ENCODE measurements at regions not wholly inside any gene's neighbourhood (a gene's known extent, or its start where the extent isn't known, plus 50 kb on each side); places are given as distances from the start of the nearest gene placed in this dataset.

- H3K27ac Mint-ChIP-seq: no peak overlapping the region
- H3K27me3 Mint-ChIP-seq (ENCODE audit: low read depth in 3 of 3): peaks cover 0 to 5% (median 4%) of the 10 kb centered on the region in 3 donors
- H3K4me3 Mint-ChIP-seq: no peak overlapping the region
- Histone ChIP-seq H3K9me3 (replicated peaks in 1 of 2; ENCODE audit: control insufficient read depth in 1 of 2, insufficient read depth in 1 of 2, low read length in 2 of 2) (no peaks in the 10 kb centered on the region), H3K36me3 (replicated peaks in 1 of 2; ENCODE audit: control insufficient read depth in 1 of 2, insufficient read depth in 2 of 2, low read length in 2 of 2) (no peaks in the 10 kb centered on the region), H3K4me1 (ENCODE audit: control insufficient read depth in 1 of 2, insufficient read depth in 2 of 2, low read length in 2 of 2) (no peaks in the 10 kb centered on the region), H3K4me2 (replicated peaks; ENCODE audit: extremely low read depth, low read length, poor library complexity, severe bottlenecking) (no peak overlapping the region), H3K79me2 (ENCODE audit: insufficient read depth, low read length) (no peaks in the 10 kb centered on the region), H3K27ac (ENCODE audit: low read depth in 1 of 2, low read length in 2 of 2) (no peak overlapping the region), H3K27me3 (ENCODE audit: control insufficient read depth in 2 of 2, insufficient read depth in 2 of 2, low read length in 2 of 2) (no peaks in the 10 kb centered on the region), H2AFZ (ENCODE audit: insufficient read depth, low read depth, low read length, poor library complexity, severe bottlenecking) (no peak overlapping the region), H3K9ac (ENCODE audit: insufficient read depth, low read length, poor library complexity, severe bottlenecking) (no peak overlapping the region), H4K20me1 (ENCODE audit: insufficient read depth, low read length) (no peaks in the 10 kb centered on the region), H3K4me3 (replicated peaks in 1 of 3; ENCODE audit: low read depth in 2 of 3, low read length in 3 of 3) (no peak overlapping the region)
- H3K36me3 Mint-ChIP-seq: no peaks in the 10 kb centered on the region
- TF ChIP-seq CTCF (IDR thresholded peaks at IDR 0.05): no peak
- intact Hi-C loops (cut with micrococcal nuclease): no loop called here
- no peaks in the 10 kb centered on the region for H3K4me1 Mint-ChIP-seq
- DNase-seq: no peak
- no peaks in the 10 kb centered on the region for H3K9me3 Mint-ChIP-seq
- 96% methylated on average over 5 of the region's 6 CpGs for WGBS (ENCODE audit: insufficient coverage)
These were observed 87.4 kb upstream of the WAC start for GRCh38 chr10:28445516-28445915.

GRCh38 chr10:28449382-28449781 lies 83.5 kb upstream of the WAC start:
- H3K27me3 Mint-ChIP-seq (ENCODE audit: low read depth in 3 of 3): peaks cover 0 to 5% (median 2%) of the 10 kb centered on the region in 3 donors
- no peak overlapping the region for H3K27ac Mint-ChIP-seq
- H3K9me3 ChIP-seq (replicated peaks in 1 of 2; ENCODE audit: control insufficient read depth in 1 of 2, insufficient read depth in 1 of 2, low read length in 2 of 2): no peaks in the 10 kb centered on the region
- no peak for TF ChIP-seq CTCF (IDR thresholded peaks at IDR 0.05)
- H3K4me3 Mint-ChIP-seq: no peak overlapping the region
- no peak overlapping the region for H3K4me2 ChIP-seq (replicated peaks; ENCODE audit: extremely low read depth, low read length, poor library complexity, severe bottlenecking)
- no peaks in the 10 kb centered on the region for H3K79me2 ChIP-seq (ENCODE audit: insufficient read depth, low read length)
- H3K9ac ChIP-seq (ENCODE audit: insufficient read depth, low read length, poor library complexity, severe bottlenecking): no peak overlapping the region
- H2AFZ ChIP-seq (ENCODE audit: insufficient read depth, low read depth, low read length, poor library complexity, severe bottlenecking): no peak overlapping the region
- H3K9me3 Mint-ChIP-seq: peaks cover 0 to 3% (median 0%) of the 10 kb centered on the region in 7 donors
- H3K36me3 ChIP-seq (replicated peaks in 1 of 2; ENCODE audit: control insufficient read depth in 1 of 2, insufficient read depth in 2 of 2, low read length in 2 of 2): no peaks in the 10 kb centered on the region
- no peaks in the 10 kb centered on the region for H3K4me1 Mint-ChIP-seq
- no CpG with 5 or more reads among the region's 1 CpG for WGBS (ENCODE audit: insufficient coverage)
- no peaks in the 10 kb centered on the region for H3K27me3 ChIP-seq (ENCODE audit: control insufficient read depth in 2 of 2, insufficient read depth in 2 of 2, low read length in 2 of 2)
- H3K36me3 Mint-ChIP-seq: no peaks in the 10 kb centered on the region
- no peak overlapping the region for H3K27ac ChIP-seq (ENCODE audit: low read depth in 1 of 2, low read length in 2 of 2)
- no peak overlapping the region for H3K4me3 ChIP-seq (replicated peaks in 1 of 3; ENCODE audit: low read depth in 2 of 3, low read length in 3 of 3)
- intact Hi-C loops (cut with micrococcal nuclease): no loop called here
- no peaks in the 10 kb centered on the region for H4K20me1 ChIP-seq (ENCODE audit: insufficient read depth, low read length)
- no peak for DNase-seq
- H3K4me1 ChIP-seq (ENCODE audit: control insufficient read depth in 1 of 2, insufficient read depth in 2 of 2, low read length in 2 of 2): no peaks in the 10 kb centered on the region

Data from CD14-positive monocyte (primary cell).